ENCODE measurements at regions not wholly inside any gene's neighbourhood (a gene's known extent, or its start where the extent isn't known, plus 50 kb on each side); places are given as distances from the start of the nearest gene placed in this dataset.
"Not testable (repeated sequence)": the region's sequence is repeated elsewhere in the genome, so short reads cannot be mapped to it uniquely, and the experiment has no call there.

DNA sequence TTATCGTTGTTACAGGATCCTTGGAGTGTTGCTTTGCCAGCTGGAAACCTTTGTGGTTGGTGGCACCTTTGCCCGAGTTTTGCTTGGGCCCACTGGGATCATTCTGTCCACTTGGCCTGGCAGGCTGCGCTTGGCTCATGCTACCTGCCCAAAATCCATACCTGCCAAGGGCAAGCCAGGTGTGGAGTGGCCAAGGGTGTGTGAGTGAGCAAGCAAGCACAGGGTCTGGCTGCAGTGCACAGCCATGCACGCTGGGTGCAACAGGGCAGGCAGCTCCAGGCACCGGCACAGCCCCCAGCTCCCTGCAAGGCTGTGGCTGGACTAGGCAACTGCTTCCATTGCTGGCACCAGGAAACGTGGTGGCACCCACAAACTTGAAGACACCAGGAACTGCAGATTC, 421.8 kb downstream of the ARL4A start:
- TF ChIP-seq, protein P1, sequence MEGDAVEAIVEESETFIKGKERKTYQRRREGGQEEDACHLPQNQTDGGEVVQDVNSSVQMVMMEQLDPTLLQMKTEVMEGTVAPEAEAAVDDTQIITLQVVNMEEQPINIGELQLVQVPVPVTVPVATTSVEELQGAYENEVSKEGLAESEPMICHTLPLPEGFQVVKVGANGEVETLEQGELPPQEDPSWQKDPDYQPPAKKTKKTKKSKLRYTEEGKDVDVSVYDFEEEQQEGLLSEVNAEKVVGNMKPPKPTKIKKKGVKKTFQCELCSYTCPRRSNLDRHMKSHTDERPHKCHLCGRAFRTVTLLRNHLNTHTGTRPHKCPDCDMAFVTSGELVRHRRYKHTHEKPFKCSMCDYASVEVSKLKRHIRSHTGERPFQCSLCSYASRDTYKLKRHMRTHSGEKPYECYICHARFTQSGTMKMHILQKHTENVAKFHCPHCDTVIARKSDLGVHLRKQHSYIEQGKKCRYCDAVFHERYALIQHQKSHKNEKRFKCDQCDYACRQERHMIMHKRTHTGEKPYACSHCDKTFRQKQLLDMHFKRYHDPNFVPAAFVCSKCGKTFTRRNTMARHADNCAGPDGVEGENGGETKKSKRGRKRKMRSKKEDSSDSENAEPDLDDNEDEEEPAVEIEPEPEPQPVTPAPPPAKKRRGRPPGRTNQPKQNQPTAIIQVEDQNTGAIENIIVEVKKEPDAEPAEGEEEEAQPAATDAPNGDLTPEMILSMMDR (IDR thresholded peaks at IDR 0.05; ENCODE audit: low read depth, low read length): no peak
- Histone ChIP-seq H3K36me3 (no peaks in the 10 kb centered on the region), H3K9me3 (ENCODE audit: severe bottlenecking) (no peaks in the 10 kb centered on the region), H3K4me3 (ENCODE audit: low read depth, low read length) (no peak overlapping the region), H3K27me3 (ENCODE audit: insufficient read depth, low read depth, severe bottlenecking) (no peaks in the 10 kb centered on the region), H3K27ac (no peak overlapping the region)
- DNase-seq: no peak

- Histone ChIP-seq H3K36me3 (no peaks in the 10 kb centered on the region), H3K4me3 (ENCODE audit: low read depth, low read length) (no peak overlapping the region), H3K27me3 (ENCODE audit: insufficient read depth, low read depth, severe bottlenecking) (no peaks in the 10 kb centered on the region), H3K9me3 (ENCODE audit: severe bottlenecking) (no peaks in the 10 kb centered on the region), H3K27ac (no peak overlapping the region)
- TF ChIP-seq, protein P1 (IDR thresholded peaks at IDR 0.05; ENCODE audit: low read depth, low read length): no peak
- no peak for DNase-seq
Measured at GRCh38 chr7:13110107-13110506, 422.7 kb downstream of the ARL4A start.

- no peak overlapping the region for H3K27ac ChIP-seq
- TF ChIP-seq, protein P1 (IDR thresholded peaks at IDR 0.05; ENCODE audit: low read depth, low read length): no peak
- no peaks in the 10 kb centered on the region for H3K9me3 ChIP-seq (ENCODE audit: severe bottlenecking)
- H3K27me3 ChIP-seq (ENCODE audit: insufficient read depth, low read depth, severe bottlenecking): no peaks in the 10 kb centered on the region
- H3K4me3 ChIP-seq (ENCODE audit: low read depth, low read length): no peak overlapping the region
- DNase-seq: no peak
- H3K36me3 ChIP-seq: no peaks in the 10 kb centered on the region
Measured at GRCh38 chr7:13111230-13111629, 423.8 kb downstream of the ARL4A start.

- H3K27me3 ChIP-seq (ENCODE audit: insufficient read depth, low read depth, severe bottlenecking); H3K9me3 ChIP-seq (ENCODE audit: severe bottlenecking); DNase-seq; H3K36me3 ChIP-seq; H3K27ac ChIP-seq; H3K4me3 ChIP-seq (ENCODE audit: low read depth, low read length): not testable (repeated sequence)
Measured at GRCh38 chr7:13114240-13114639, 426.8 kb downstream of the ARL4A start.

- H3K36me3 ChIP-seq: no peaks in the 10 kb centered on the region
- H3K27ac ChIP-seq: no peak overlapping the region
- no peak for DNase-seq
- no peaks in the 10 kb centered on the region for H3K9me3 ChIP-seq (ENCODE audit: severe bottlenecking)
- no peaks in the 10 kb centered on the region for H3K27me3 ChIP-seq (ENCODE audit: insufficient read depth, low read depth, severe bottlenecking)
- TF ChIP-seq, protein P1 (IDR thresholded peaks at IDR 0.05; ENCODE audit: low read depth, low read length): no peak
- no peak overlapping the region for H3K4me3 ChIP-seq (ENCODE audit: low read depth, low read length)
Measured at GRCh38 chr7:13115157-13115772, 427.8 kb downstream of the ARL4A start.

DNA sequence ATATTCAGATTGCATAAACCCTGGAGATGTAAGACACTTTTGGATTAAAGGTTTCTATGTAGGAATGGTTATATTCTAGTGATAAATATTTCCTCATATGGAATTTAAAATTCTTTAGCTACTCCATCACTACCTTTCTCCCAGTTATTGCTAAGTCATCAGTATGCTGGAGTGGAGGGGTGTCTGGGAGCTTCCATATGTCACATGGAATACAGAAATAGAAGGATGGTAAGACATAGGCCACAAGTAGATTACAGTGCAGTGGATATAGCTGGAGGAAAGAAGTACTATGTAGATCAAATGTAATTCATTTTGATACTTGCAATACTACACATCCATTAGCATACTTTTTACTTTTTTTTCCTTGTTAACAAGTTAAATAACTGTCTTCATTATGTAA, 428.4 kb downstream of the ARL4A start:
- Histone ChIP-seq H3K9me3 (ENCODE audit: severe bottlenecking) (no peaks in the 10 kb centered on the region), H3K36me3 (no peaks in the 10 kb centered on the region), H3K27me3 (ENCODE audit: insufficient read depth, low read depth, severe bottlenecking) (no peaks in the 10 kb centered on the region), H3K27ac (no peak overlapping the region), H3K4me3 (ENCODE audit: low read depth, low read length) (no peak overlapping the region)
- TF ChIP-seq, protein P1 (IDR thresholded peaks at IDR 0.05; ENCODE audit: low read depth, low read length): no peak
- DNase-seq: no peak

Measured in WERI-Rb-1 (cell line).